ENCODE measurements at regions not wholly inside any gene's neighbourhood (a gene's known extent, or its start where the extent isn't known, plus 50 kb on each side); places are given as distances from the start of the nearest gene placed in this dataset.
"Not testable (repeated sequence)": the region's sequence is repeated elsewhere in the genome, so short reads cannot be mapped to it uniquely, and the experiment has no call there.

DNA sequence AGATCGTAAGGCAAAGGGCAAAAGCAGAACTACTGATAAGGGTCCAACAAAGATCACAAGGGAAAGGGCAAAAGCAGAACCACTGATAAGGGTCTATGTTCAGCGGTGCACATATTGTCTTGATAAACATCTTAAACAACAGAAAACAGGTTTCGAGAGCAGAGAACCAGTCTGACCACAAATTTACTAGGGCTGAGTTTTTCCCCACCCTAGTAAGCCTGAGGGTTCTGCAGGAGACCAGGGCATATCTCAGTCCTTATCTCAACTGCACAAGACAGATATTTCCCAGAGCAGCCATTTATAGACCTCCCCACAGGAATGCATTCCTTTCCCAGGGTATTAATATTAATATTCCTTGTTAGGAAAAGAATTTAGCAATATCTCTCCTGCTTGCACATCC is 101.4 kb upstream of the THBS2 start:
- TF ChIP-seq EZH2phosphoT487 (IDR thresholded peaks at IDR 0.05; ENCODE audit: unreplicated experiment); CTCF (conservative IDR thresholded peaks at IDR 0.05; ENCODE audit: low read depth in 2 of 2); POLR2AphosphoS5 (IDR thresholded peaks at IDR 0.05; ENCODE audit: low read depth); EZH2 (IDR thresholded peaks at IDR 0.05; ENCODE audit: low read depth, unreplicated experiment): not testable (repeated sequence)

All from GM23338 (cell line).